Liver (tissue), 3 donors: ENCODE measurements at regions not wholly inside any gene's neighbourhood (a gene's known extent, or its start where the extent isn't known, plus 50 kb on each side); places are given as distances from the start of the nearest gene placed in this dataset.

Experiments
- EGR1 ChIP-seq, 2 donors: IDR thresholded peaks; 2 replicates each; pipeline ENCODE4 v1.6.1; 2016 to 2018; ENCODE audit warnings: antibody characterized with exemption in 2 of 2, low read depth in 2 of 2
- RAD21 ChIP-seq, 2 donors: IDR thresholded peaks; 2 replicates each; pipeline ENCODE4 v1.6.1; 2016; ENCODE audit warnings: antibody characterized with exemption in 2 of 2, mild to moderate bottlenecking in 2 of 2
- SP1 ChIP-seq: IDR thresholded peaks from 2 replicates; pipeline ENCODE4 v1.6.1; 2018; ENCODE audit warnings: antibody characterized with exemption, mild to moderate bottlenecking
- YY1 ChIP-seq: IDR thresholded peaks from 2 replicates; pipeline ENCODE4 v1.6.1; 2016; ENCODE audit warnings: antibody characterized with exemption, mild to moderate bottlenecking
- TF ChIP-seq, protein P1 (sequence below): IDR thresholded peaks from 2 replicates; pipeline ENCODE4 v1.6.1; 2016; ENCODE audit warnings: antibody characterized with exemption
- TF ChIP-seq, protein P2 (sequence below): fragments of 150-350 bp; IDR thresholded peaks from 2 replicates; pipeline ENCODE4 v1.5.1; 2017; ENCODE audit warnings: improper control_type of control experiment, low read depth, low read length; ENCODE audit not compliant: missing input control
- TF ChIP-seq, protein P3 (sequence below): IDR thresholded peaks from 2 replicates; pipeline ENCODE4 v1.6.1; 2016; ENCODE audit warnings: antibody characterized with exemption
- donor health status: healthy.
- donor health status: healthy.

DNA sequence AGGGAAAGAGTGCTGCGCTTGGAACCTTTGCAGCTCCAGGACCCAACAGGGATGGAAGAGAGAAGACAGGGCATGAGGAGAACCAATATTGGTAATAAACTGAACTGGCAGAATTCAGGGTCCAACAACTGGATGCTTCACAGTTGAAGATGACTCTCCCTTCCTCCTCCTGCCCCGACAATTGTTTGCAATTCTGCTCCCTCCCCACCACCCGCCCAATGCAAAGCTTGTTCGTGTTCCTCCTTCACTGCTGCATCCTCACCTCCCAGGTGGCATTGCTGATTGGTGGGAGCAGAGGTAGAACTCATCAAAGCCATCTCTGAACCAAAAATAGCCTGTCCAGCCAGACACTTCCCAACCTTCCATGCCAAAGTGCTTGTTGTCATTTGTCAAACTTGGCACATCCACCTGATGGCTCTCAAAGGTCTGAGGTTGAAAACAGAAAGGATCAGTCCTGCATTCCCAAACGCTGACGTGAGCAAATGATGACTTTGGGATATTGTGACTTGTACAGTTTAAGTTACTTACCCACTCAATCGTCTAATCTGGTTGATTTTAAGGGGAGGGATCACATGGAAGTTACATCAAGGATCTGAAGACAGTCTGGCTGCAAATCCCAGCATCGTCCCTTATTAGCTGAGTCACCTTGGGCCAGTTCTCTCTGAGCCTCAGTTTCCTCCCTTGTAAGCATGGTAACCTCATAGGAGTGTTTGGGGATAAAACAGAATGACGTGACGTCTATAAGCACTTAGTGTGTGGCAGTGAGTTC, 242.6 kb upstream of the CRY1 start:
- TF ChIP-seq, protein P1, sequence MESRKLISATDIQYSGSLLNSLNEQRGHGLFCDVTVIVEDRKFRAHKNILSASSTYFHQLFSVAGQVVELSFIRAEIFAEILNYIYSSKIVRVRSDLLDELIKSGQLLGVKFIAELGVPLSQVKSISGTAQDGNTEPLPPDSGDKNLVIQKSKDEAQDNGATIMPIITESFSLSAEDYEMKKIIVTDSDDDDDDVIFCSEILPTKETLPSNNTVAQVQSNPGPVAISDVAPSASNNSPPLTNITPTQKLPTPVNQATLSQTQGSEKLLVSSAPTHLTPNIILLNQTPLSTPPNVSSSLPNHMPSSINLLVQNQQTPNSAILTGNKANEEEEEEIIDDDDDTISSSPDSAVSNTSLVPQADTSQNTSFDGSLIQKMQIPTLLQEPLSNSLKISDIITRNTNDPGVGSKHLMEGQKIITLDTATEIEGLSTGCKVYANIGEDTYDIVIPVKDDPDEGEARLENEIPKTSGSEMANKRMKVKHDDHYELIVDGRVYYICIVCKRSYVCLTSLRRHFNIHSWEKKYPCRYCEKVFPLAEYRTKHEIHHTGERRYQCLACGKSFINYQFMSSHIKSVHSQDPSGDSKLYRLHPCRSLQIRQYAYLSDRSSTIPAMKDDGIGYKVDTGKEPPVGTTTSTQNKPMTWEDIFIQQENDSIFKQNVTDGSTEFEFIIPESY = no peak
- TF ChIP-seq, protein P2, sequence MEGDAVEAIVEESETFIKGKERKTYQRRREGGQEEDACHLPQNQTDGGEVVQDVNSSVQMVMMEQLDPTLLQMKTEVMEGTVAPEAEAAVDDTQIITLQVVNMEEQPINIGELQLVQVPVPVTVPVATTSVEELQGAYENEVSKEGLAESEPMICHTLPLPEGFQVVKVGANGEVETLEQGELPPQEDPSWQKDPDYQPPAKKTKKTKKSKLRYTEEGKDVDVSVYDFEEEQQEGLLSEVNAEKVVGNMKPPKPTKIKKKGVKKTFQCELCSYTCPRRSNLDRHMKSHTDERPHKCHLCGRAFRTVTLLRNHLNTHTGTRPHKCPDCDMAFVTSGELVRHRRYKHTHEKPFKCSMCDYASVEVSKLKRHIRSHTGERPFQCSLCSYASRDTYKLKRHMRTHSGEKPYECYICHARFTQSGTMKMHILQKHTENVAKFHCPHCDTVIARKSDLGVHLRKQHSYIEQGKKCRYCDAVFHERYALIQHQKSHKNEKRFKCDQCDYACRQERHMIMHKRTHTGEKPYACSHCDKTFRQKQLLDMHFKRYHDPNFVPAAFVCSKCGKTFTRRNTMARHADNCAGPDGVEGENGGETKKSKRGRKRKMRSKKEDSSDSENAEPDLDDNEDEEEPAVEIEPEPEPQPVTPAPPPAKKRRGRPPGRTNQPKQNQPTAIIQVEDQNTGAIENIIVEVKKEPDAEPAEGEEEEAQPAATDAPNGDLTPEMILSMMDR = no peak
- TF ChIP-seq, protein P3, sequence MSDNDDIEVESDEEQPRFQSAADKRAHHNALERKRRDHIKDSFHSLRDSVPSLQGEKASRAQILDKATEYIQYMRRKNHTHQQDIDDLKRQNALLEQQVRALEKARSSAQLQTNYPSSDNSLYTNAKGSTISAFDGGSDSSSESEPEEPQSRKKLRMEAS = no peak
- TF ChIP-seq SP1 (no peak), RAD21 (IDR thresholded peaks at IDR 0.05) (no peak), EGR1 (IDR thresholded peaks at IDR 0.05; ENCODE audit: low read depth in 2 of 2) (no peak), YY1 (no peak)
